Activated CD4-positive, alpha-beta memory T cell treated with anti-CD3 and anti-CD28 coated beads for 36 hours (primary cell): ENCODE measurements at regions not wholly inside any gene's neighbourhood (a gene's known extent, or its start where the extent isn't known, plus 50 kb on each side); places are given as distances from the start of the nearest gene placed in this dataset.

Experiments used
- CTCF ChIA-PET: fragments of 350-600 bp; sonication (Branson Sonifier 250); formaldehyde crosslinking; loops from one replicate; lab custom pipeline; 2021; ENCODE audit warnings: antibody characterized with exemption, inconsistent platforms; lab: Charles Lee
- POLR2A ChIA-PET: fragments of 350-600 bp; sonication (Branson Sonifier 250); formaldehyde crosslinking; loops from one replicate; lab custom pipeline; 2021; ENCODE audit warnings: antibody characterized with exemption; lab: Charles Lee
- DNase-seq: peaks from one replicate; pipeline ENCODE4 v3.0.0-alpha.2; 2020
- H3K27ac Mint-ChIP-seq: one replicate; pipeline ENCODE4 v1.8.0; 2021; ENCODE audit warnings: mixed read lengths
- H3K27me3 Mint-ChIP-seq: one replicate; pipeline ENCODE4 v1.8.0; 2021; ENCODE audit warnings: mixed read lengths
- H3K36me3 Mint-ChIP-seq: one replicate; pipeline ENCODE4 v1.8.0; 2021; ENCODE audit warnings: mixed read lengths
- H3K4me1 Mint-ChIP-seq: one replicate; pipeline ENCODE4 v1.8.0; 2021; ENCODE audit warnings: low read depth, mixed read lengths
- H3K4me3 Mint-ChIP-seq: one replicate; pipeline ENCODE4 v1.8.0; 2021; ENCODE audit warnings: mild to moderate bottlenecking, mixed read lengths
- H3K9me3 Mint-ChIP-seq: one replicate; pipeline ENCODE4 v1.8.0; 2021; ENCODE audit warnings: mixed read lengths
- intact Hi-C: fragments of 100-400 bp; cut with micrococcal nuclease; formaldehyde crosslinking; loops from one replicate; pipeline ENCODE4 v1.15.1; 2023

DNA sequence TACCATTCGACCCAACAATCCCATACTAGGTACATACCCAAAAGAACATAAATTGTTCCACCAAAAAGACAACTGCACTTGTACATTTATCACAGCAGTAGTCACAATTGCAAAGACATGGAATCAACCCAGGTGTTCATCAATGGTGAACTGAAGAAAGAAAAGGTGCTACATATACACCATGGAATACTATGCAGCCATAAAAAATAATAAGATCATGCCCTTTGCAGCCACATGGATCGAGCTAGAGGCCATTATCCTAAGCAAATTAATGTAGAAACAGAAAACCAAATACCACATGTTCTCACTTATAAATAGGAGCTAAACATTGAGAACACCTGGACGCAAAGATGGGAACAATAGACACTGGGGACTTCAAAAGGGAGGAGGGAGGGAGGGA lies 79.3 kb upstream of the NEBL start:
- H3K27me3 Mint-ChIP-seq, result peaks cover 1% of the 10 kb centered on the region
- H3K4me1 Mint-ChIP-seq, result no peaks in the 10 kb centered on the region
- no peaks in the 10 kb centered on the region for H3K36me3 Mint-ChIP-seq
- H3K4me3 Mint-ChIP-seq, result no peak overlapping the region
- H3K9me3 Mint-ChIP-seq, result no peaks in the 10 kb centered on the region
- CTCF ChIA-PET, result no interaction called here
- POLR2A ChIA-PET, result no interaction called here
- intact Hi-C loops, result no loop called here
- no peak overlapping the region for H3K27ac Mint-ChIP-seq
- no peak for DNase-seq

DNA sequence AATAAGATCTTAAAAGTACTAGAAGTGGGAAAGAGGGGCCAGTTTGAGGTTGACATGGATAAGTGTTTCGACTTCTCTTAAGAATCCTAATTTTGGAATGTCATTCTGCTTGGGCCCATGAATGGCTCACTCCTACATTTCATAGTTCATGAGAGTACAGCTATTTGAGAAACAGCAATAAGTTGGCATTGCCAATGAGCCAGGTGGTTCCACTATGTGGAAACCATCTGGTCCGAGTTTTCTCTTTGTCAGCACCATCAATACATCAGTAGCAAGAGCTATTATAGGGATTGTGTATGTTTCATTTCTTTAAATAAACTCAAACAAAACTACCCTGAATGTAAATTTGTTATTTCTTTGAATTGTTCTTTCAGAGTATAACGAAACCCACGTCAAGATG lies 78.1 kb upstream of the NEBL start:
- Mint-ChIP-seq H3K4me1 (no peaks in the 10 kb centered on the region), H3K27ac (no peak overlapping the region), H3K9me3 (no peaks in the 10 kb centered on the region), H3K4me3 (no peak overlapping the region), H3K36me3 (no peaks in the 10 kb centered on the region), H3K27me3 (peaks cover 1% of the 10 kb centered on the region)
- ChIA-PET POLR2A (no interaction called here), CTCF (no interaction called here)
- intact Hi-C loops, result no loop called here
- DNase-seq, result no peak

DNA sequence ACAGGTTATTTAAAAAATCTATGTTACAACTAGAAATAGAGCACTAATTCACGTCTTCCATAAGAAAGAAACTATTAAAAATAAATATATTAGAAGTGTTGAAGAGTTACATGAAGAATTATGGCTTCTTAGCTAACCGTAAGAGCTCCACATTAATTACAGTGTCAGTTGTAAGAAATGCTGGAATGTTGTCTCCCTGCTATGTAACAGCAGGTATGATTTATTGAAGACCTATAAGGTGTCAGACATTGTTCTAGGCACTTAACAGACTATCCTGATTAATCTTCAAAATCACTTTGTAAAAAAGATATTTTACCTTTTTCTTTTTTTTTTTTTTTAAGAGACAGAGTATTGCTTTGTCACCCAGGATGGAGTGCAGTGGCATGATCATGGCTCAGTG lies 75.8 kb upstream of the NEBL start:
- ChIA-PET POLR2A (no interaction called here), CTCF (no interaction called here)
- no peaks in the 10 kb centered on the region for H3K27me3 Mint-ChIP-seq
- H3K4me3 Mint-ChIP-seq, result no peak overlapping the region
- intact Hi-C loops, result no loop called here
- no peaks in the 10 kb centered on the region for H3K4me1 Mint-ChIP-seq
- DNase-seq, result no peak
- H3K36me3 Mint-ChIP-seq, result no peaks in the 10 kb centered on the region
- H3K27ac Mint-ChIP-seq, result no peak overlapping the region
- H3K9me3 Mint-ChIP-seq, result no peaks in the 10 kb centered on the region

DNA sequence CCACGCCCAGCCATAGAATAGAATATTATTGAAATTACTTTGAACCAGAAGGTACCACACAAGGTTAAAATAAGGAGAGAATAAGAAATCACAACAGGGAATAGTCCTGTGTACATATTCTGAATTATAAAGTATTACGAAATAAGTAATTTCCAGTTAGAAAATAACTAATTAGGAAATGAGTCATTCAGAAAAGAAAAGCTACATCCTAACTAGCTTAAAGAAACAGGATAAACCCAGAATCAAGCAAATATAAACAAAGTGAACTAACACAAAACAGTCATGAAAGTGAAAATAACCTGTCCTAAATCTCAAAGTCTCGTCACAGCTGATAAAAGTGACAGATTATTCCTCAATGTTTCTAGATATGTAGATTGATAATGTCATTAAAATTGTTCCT lies 74.8 kb upstream of the NEBL start:
- Mint-ChIP-seq H3K9me3 (no peaks in the 10 kb centered on the region), H3K4me1 (no peaks in the 10 kb centered on the region), H3K27me3 (no peaks in the 10 kb centered on the region), H3K27ac (no peak overlapping the region), H3K36me3 (no peaks in the 10 kb centered on the region), H3K4me3 (no peak overlapping the region)
- intact Hi-C loops, result no loop called here
- ChIA-PET POLR2A (no interaction called here), CTCF (no interaction called here)
- no peak for DNase-seq

DNA sequence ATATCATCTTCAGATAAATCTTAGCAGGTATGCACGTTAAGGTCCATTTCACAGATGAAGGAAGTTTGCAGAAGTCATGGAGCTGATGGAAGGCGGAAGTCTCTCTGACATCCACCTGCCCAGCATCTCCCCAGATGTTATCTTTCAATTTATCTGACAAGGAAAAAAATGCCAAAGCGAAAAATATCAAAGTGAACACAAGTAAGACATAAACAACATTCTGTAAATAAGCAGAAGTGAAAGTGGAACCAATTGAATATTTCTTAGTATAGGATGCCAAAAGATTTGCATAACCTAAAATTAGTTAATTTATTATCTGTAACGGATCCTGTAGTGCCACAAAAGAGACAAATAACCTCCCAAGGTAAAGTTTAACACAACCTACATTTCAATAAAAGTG lies 73.6 kb upstream of the NEBL start:
- H3K9me3 Mint-ChIP-seq, result no peaks in the 10 kb centered on the region
- no peak overlapping the region for H3K4me3 Mint-ChIP-seq
- H3K36me3 Mint-ChIP-seq, result no peaks in the 10 kb centered on the region
- intact Hi-C loops, result no loop called here
- no peak for DNase-seq
- H3K4me1 Mint-ChIP-seq, result no peaks in the 10 kb centered on the region
- no peaks in the 10 kb centered on the region for H3K27me3 Mint-ChIP-seq
- no peak overlapping the region for H3K27ac Mint-ChIP-seq
- CTCF ChIA-PET, result no interaction called here
- POLR2A ChIA-PET, result no interaction called here

DNA sequence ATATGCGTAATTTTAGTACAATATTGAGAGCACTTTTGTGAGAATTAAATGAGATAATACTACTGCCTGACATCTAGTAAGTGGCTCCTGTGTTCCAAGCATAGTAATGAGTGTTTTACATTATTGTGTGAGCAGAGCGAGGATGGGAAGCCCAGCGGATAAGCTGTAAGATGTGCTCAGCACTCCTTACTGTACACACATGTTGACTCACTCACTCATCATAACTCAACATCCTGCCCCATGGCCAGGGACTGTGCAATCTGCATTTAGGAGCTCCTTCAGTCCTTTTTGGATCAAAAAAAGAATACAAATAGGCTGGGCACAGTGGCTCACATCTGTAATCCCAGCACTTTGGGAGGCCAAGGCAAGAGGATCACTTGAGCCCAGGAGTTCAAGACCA lies 72.9 kb upstream of the NEBL start:
- no peak overlapping the region for H3K27ac Mint-ChIP-seq
- no peaks in the 10 kb centered on the region for H3K36me3 Mint-ChIP-seq
- no peak overlapping the region for H3K4me3 Mint-ChIP-seq
- H3K9me3 Mint-ChIP-seq, result no peaks in the 10 kb centered on the region
- intact Hi-C loops, result no loop called here
- ChIA-PET CTCF (no interaction called here), POLR2A (no interaction called here)
- DNase-seq, result no peak
- no peaks in the 10 kb centered on the region for H3K27me3 Mint-ChIP-seq
- no peaks in the 10 kb centered on the region for H3K4me1 Mint-ChIP-seq

DNA sequence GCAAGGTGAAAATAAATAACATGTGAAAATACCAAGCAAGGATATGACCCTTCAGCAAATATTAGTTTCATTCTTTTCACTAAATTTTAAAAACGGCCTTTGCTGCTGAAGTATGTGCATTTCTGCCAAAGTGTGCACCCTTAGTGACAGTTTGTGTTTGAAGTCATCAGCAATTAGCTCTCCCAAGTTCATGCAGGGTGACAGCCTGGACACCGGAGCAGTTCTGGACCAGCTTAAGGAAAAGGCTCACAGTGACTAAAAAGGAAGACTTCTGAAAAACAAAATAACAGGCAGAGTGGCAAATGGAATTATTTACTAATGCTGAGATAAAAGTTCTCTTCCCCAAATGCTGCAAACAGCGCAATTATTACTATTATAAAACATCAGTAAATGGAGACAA lies 69.3 kb upstream of the NEBL start:
- H3K4me3 Mint-ChIP-seq, result no peak overlapping the region
- H3K9me3 Mint-ChIP-seq, result no peaks in the 10 kb centered on the region
- no peaks in the 10 kb centered on the region for H3K36me3 Mint-ChIP-seq
- POLR2A ChIA-PET, result no interaction called here
- no peaks in the 10 kb centered on the region for H3K4me1 Mint-ChIP-seq
- no peak overlapping the region for H3K27ac Mint-ChIP-seq
- CTCF ChIA-PET, result no interaction called here
- no peak for DNase-seq
- intact Hi-C loops, result no loop called here
- no peaks in the 10 kb centered on the region for H3K27me3 Mint-ChIP-seq

DNA sequence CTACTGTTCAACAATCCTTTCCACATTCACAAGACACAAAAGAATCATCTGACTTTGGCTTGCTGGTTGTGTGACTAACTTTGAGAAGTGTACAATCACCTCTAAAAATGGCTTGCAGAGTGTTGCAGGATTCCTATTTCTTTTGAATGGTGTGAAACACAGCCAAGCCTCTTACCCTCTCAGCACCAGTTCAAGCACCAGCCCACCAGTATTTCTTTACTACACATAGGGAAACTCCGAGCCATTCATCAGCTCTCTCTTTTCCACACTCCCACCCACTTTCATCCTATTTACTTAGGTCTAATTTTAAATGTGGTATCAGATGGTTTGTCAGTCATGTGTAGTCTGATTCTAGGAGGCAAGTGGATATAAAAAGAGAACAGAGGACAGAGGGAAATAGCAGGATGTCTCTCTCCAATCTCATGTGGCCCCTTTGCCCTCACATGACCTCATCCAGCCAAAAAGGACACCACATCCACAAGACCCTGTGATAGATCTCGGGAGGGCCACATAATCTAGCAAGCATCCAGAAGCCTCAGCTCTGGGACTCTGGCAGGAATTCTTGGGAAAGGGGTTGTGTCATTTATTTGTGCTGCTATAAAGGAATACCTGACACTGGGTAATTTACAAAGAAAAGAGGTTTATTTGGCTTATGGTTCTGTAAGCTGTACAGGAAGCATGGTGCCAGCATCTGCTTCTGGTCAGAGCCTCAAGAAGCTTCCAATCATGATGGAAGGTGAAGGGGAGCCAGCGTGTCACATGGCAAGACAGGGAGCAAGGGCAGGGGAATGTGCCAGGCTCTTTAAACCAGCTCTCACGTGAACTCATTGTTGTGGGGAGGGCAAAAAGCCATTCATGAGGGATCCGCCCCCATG lies 66.8 kb upstream of the NEBL start:
- H3K27ac Mint-ChIP-seq, result no peak overlapping the region
- H3K4me3 Mint-ChIP-seq, result no peak overlapping the region
- H3K4me1 Mint-ChIP-seq, result no peaks in the 10 kb centered on the region
- H3K36me3 Mint-ChIP-seq, result no peaks in the 10 kb centered on the region
- H3K9me3 Mint-ChIP-seq, result no peaks in the 10 kb centered on the region
- no peaks in the 10 kb centered on the region for H3K27me3 Mint-ChIP-seq
- intact Hi-C loops, result no loop called here
- POLR2A ChIA-PET, result no interaction called here
- CTCF ChIA-PET, result no interaction called here
- DNase-seq, result no peak

DNA sequence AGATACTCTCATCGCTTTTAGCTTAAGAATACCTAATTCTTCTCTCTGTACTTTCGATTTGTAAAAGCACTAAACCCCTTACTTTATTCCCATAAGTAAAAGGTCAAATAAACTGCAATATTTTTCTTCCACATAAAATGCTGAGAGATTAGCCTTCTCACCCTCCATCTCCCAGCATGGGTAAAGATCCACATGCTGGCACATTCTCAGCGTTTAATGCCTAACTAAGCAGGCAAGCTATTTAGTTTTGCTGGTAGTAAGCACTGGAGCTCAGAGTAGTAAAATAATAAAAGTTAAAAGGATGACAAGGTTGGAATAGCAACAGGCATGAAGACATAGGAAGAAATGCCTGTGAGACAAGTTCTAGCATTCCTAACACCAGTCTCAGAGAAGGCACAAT lies 65.9 kb upstream of the NEBL start:
- intact Hi-C loops, result no loop called here
- Mint-ChIP-seq H3K9me3 (no peaks in the 10 kb centered on the region), H3K27ac (no peak overlapping the region), H3K4me1 (no peaks in the 10 kb centered on the region), H3K27me3 (peaks cover 1% of the 10 kb centered on the region), H3K36me3 (no peaks in the 10 kb centered on the region), H3K4me3 (no peak overlapping the region)
- no peak for DNase-seq
- ChIA-PET POLR2A (no interaction called here), CTCF (no interaction called here)

DNA sequence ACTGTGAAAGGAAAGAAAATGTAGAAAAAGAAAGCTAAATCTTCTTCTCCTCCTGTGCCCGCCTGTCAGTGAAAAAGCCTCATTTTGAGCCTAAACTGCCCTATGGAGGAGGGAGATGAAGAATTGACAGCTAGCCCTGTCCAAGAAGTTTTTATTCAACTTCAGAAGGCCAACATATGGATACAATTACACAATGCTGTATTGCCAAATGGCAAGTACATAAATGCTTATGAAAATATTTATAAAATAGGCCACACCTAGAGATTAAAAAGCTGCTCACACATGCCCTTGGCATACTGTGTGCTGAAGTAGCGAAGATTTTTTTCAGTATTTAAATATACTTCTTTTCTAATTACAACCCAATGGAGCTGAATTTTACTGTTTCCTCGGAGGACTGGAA lies 65.1 kb upstream of the NEBL start:
- no peaks in the 10 kb centered on the region for H3K36me3 Mint-ChIP-seq
- no peak overlapping the region for H3K4me3 Mint-ChIP-seq
- CTCF ChIA-PET, result no interaction called here
- no peak overlapping the region for H3K27ac Mint-ChIP-seq
- H3K27me3 Mint-ChIP-seq, result peaks cover 1% of the 10 kb centered on the region
- DNase-seq, result no peak
- H3K4me1 Mint-ChIP-seq, result no peaks in the 10 kb centered on the region
- POLR2A ChIA-PET, result no interaction called here
- intact Hi-C loops, result no loop called here
- no peaks in the 10 kb centered on the region for H3K9me3 Mint-ChIP-seq

DNA sequence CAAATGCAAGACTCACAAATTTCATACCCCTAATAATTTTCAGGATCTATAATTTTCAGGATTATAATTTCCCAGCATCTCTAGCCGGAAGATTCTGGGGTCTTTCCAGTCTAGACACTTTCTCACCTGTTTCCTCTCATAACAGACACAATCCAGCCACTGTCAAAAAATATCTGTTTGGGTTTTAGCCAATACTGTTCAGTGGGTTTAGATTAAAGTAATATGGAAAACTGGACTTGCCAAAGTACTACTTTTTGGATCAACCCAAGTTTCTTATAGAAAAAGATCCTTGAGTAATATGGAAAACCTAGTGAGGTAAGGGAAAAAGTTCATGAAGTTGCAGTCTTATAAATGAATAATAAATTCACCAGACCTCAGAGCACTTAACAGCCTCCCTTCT lies 62.1 kb upstream of the NEBL start:
- ChIA-PET CTCF (no interaction called here), POLR2A (no interaction called here)
- Mint-ChIP-seq H3K4me1 (no peaks in the 10 kb centered on the region), H3K4me3 (no peak overlapping the region), H3K27me3 (peaks cover 1% of the 10 kb centered on the region), H3K9me3 (no peaks in the 10 kb centered on the region), H3K27ac (no peak overlapping the region), H3K36me3 (no peaks in the 10 kb centered on the region)
- intact Hi-C loops, result no loop called here
- no peak for DNase-seq

DNA sequence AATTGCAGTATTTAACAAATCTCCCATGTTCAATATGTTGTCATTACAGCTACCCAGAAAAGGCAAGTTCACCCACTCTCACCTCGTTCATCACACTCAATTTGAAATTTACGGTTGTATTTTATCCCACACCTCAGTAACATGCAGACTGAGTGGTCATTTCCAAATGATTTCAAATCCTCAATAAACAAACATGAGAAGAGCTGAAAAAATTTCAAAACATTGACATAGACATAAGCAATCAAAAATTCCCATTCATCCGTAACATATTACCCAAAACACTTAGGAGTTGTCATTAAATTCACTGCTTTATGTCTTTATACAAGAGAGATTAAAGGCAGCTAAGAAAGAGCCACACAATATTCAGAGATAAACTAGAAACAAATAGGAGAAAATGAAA lies 61.7 kb upstream of the NEBL start:
- POLR2A ChIA-PET, result no interaction called here
- CTCF ChIA-PET, result no interaction called here
- peaks cover 1% of the 10 kb centered on the region for H3K27me3 Mint-ChIP-seq

DNA sequence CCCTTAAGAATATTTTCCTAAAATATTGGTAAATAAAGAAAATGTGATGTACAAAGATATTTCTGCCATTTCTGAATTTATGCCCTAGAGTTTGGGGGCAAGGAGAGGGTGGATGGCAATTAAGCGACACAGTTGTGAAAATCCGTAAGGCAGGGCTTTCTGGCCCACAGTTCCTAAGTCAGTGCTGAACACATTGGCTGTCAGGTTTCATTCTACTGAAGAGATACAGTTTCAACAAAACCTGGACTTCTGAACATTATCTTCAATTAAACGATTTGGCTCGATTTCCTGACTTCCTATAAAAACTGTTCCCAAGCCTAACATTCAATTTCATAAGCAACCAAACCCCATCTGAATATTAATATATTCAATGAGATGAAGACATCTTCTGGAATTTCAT lies 61.1 kb upstream of the NEBL start:
- POLR2A ChIA-PET, result no interaction called here
- Mint-ChIP-seq H3K4me3 (no peak overlapping the region), H3K9me3 (no peaks in the 10 kb centered on the region), H3K27ac (no peak overlapping the region), H3K36me3 (no peaks in the 10 kb centered on the region), H3K4me1 (no peaks in the 10 kb centered on the region), H3K27me3 (peaks cover 1% of the 10 kb centered on the region)
- CTCF ChIA-PET, result no interaction called here
- intact Hi-C loops, result no loop called here
- no peak for DNase-seq

More for the DNA sequence above, 61.7 kb upstream of the NEBL start:
- no peak for DNase-seq
- H3K9me3 Mint-ChIP-seq, result no peaks in the 10 kb centered on the region
- no peak overlapping the region for H3K4me3 Mint-ChIP-seq
- H3K36me3 Mint-ChIP-seq, result no peaks in the 10 kb centered on the region
- intact Hi-C loops, result no loop called here
- H3K4me1 Mint-ChIP-seq, result no peaks in the 10 kb centered on the region
- H3K27ac Mint-ChIP-seq, result no peak overlapping the region
